Suppressor macrophage (primary cell): ENCODE measurements at regions not wholly inside any gene's neighbourhood (a gene's known extent, or its start where the extent isn't known, plus 50 kb on each side); places are given as distances from the start of the nearest gene placed in this dataset.

Experiments
- DNase-seq, 4 experiments: peaks; one replicate each; pipeline ENCODE4 v3.0.0-alpha.2; 2020 to 2022

GRCh38 chr6:121499666-121500065, 64.2 kb downstream of the GJA1 start:
- no peak for DNase-seq

GRCh38 chr6:121503589-121503991, 68.1 kb downstream of the GJA1 start:
- no peak for DNase-seq

GRCh38 chr6:121504227-121504626, 68.8 kb downstream of the GJA1 start:
- peak; percentile 17 to 64 (median 40) for DNase-seq

- DNase-seq: no peak
Measured at GRCh38 chr6:121505284-121505683, 69.8 kb downstream of the GJA1 start.

- DNase-seq: peak; percentile 5 to 44 (median 31)
Measured at GRCh38 chr6:121506761-121507754, 71.6 kb downstream of the GJA1 start.

- no peak for DNase-seq
Measured at GRCh38 chr6:121510568-121511177, 75.2 kb downstream of the GJA1 start.

- no peak for DNase-seq
Measured at GRCh38 chr6:121515630-121516265, 80.3 kb downstream of the GJA1 start.

- no peak for DNase-seq
Measured at GRCh38 chr6:121516331-121516730, 80.9 kb downstream of the GJA1 start.

GRCh38 chr6:121520337-121521163, 85.1 kb downstream of the GJA1 start:
- DNase-seq: no peak

- no peak for DNase-seq
Measured at GRCh38 chr6:121521164-121521555, 85.7 kb downstream of the GJA1 start.

GRCh38 chr6:121522265-121522664, 86.8 kb downstream of the GJA1 start:
- DNase-seq: no peak

- DNase-seq: no peak
Measured at GRCh38 chr6:121522771-121523386, 87.4 kb downstream of the GJA1 start.

- DNase-seq: no peak
Measured at GRCh38 chr6:121523628-121524027, 88.2 kb downstream of the GJA1 start.

GRCh38 chr6:121526282-121526681, 90.8 kb downstream of the GJA1 start:
- no peak for DNase-seq

- no peak for DNase-seq
Measured at GRCh38 chr6:121531658-121532169, 96.3 kb downstream of the GJA1 start.

GRCh38 chr6:121533321-121533841, 97.9 kb downstream of the GJA1 start:
- DNase-seq: no peak

- DNase-seq: no peak
Measured at GRCh38 chr6:121535777-121536176, 100.3 kb downstream of the GJA1 start.

- DNase-seq: no peak
Measured at GRCh38 chr6:121536345-121536744, 100.9 kb downstream of the GJA1 start.

- no peak for DNase-seq
Measured at GRCh38 chr6:121539439-121539838, 104.0 kb downstream of the GJA1 start.

- no peak for DNase-seq
Measured at GRCh38 chr6:121540210-121540609, 104.8 kb downstream of the GJA1 start.

GRCh38 chr6:121544691-121545090, 109.2 kb downstream of the GJA1 start:
- no peak for DNase-seq

GRCh38 chr6:121548131-121548530, 112.7 kb downstream of the GJA1 start:
- DNase-seq: peak in 1 of 4 experiments; percentile 1
